ENCODE measurements at regions not wholly inside any gene's neighbourhood (a gene's known extent, or its start where the extent isn't known, plus 50 kb on each side); places are given as distances from the start of the nearest gene placed in this dataset.

DNA sequence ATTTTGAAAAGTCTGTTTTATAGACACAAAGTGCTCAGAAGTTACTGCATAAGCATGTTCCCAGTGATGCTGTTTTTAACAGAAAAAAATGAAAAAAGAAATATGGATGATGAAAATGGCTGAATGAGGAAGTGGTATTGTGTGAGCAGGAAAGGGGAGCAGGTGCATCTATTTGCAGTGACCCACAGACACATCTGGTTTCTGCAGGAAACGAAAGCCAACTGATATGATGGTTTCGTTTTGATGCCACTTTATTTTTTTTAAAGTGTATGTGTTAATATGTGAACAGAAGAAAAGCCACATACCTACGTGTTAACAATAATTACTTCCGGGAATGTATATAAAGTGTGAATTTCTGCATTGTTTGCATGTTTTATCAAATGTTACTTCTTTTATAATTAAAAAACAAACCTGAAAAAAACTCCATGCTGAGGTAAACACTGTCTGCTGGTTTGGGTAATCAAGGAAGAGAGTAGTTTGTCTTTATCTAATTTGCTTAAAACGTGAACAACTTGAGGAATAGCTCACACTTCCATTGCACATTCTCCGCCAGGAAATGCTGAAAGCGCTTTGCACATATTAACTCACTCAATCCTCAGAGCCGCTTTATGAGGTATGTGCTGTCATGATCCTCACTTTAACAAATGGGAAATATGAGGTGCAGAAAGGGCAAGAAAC, 1335.9 kb downstream of the TBC1D22A start:
- Mint-ChIP-seq H3K4me1 (ENCODE audit: low read depth) (no peaks in the 10 kb centered on the region), H3K36me3 (ENCODE audit: low read depth) (peaks cover 10% of the 10 kb centered on the region; the same call in 1 of the 2 replicates), H3K4me3 (no peak overlapping the region), H3K27me3 (ENCODE audit: insufficient read depth) (no peaks in the 10 kb centered on the region; the same call in 1 of the 2 replicates), H3K27ac (no peak overlapping the region), H3K9me3 (peaks cover 77% of the 10 kb centered on the region)
- DNase-seq = no peak
- TF ChIP-seq, protein P1, sequence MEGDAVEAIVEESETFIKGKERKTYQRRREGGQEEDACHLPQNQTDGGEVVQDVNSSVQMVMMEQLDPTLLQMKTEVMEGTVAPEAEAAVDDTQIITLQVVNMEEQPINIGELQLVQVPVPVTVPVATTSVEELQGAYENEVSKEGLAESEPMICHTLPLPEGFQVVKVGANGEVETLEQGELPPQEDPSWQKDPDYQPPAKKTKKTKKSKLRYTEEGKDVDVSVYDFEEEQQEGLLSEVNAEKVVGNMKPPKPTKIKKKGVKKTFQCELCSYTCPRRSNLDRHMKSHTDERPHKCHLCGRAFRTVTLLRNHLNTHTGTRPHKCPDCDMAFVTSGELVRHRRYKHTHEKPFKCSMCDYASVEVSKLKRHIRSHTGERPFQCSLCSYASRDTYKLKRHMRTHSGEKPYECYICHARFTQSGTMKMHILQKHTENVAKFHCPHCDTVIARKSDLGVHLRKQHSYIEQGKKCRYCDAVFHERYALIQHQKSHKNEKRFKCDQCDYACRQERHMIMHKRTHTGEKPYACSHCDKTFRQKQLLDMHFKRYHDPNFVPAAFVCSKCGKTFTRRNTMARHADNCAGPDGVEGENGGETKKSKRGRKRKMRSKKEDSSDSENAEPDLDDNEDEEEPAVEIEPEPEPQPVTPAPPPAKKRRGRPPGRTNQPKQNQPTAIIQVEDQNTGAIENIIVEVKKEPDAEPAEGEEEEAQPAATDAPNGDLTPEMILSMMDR (IDR thresholded peaks at IDR 0.05) = no peak

DNA sequence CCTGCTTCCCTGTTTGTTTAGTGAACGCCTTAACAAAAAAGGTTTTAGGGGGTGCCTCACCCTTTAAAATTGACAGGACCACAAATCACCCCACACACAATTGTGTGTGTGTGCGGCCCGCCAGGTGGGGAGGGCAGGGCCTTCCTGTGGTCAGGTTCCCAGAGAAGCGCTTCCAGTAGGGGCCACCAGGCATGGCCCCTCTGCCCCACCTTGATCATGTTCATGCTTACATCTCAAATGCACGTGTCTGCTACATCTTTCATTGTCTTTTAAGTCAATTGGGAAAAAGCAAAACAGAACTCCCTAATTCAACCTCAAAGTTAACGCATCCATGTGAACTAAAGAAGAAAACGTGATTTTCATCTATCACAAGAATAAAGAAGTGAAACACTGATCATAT, 1335.3 kb downstream of the TBC1D22A start:
- TF ChIP-seq, protein P1 (IDR thresholded peaks at IDR 0.05) = no peak
- H3K36me3 Mint-ChIP-seq (ENCODE audit: low read depth) = peaks cover 10% of the 10 kb centered on the region; the same call in 1 of the 2 replicates
- no peak for DNase-seq
- H3K4me3 Mint-ChIP-seq = no peak overlapping the region
- H3K27ac Mint-ChIP-seq = no peak overlapping the region
- H3K27me3 Mint-ChIP-seq (ENCODE audit: insufficient read depth) = no peaks in the 10 kb centered on the region; the same call in 1 of the 2 replicates
- no peaks in the 10 kb centered on the region for H3K4me1 Mint-ChIP-seq (ENCODE audit: low read depth)
- peaks cover 74% of the 10 kb centered on the region for H3K9me3 Mint-ChIP-seq

DNA sequence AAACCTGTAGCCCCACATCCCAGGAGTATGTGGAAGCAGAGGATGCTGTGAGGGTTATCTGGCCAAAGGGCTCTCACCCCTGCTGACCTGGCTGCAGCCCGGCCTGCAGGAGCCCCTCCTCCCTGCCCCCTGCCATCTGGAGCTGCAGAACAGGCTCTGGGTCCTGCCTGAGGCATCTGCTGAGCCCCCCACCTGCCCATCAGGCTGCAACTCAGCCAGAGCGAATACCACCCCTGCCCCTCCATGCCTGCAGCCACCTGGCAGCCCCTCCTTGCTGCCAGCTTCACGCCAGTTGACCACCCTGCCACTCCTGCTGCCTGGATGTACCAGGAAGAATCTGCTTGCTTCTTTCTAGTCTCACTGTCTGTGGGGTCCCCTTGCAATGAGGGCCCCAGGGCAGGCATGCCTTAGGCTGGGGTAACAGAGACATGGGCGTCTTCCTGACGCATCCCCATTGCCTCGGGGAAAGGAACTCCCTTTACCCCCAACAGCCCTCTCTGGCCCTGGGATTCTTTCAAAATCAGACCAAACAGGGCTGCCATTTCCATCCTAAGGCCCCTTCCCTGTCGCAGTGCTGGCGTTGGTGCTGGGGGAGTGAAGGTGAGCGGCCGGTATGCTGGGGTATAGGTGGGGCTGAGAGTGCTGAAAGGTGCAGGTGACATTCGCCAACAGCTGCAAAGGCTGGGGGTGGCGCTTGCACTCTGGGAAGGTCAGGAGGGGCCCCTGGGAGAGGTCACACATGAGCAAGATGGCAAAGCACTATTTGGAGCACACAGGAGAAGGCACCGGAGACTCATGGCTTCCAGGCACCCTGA, 1334.6 kb downstream of the TBC1D22A start:
- peaks cover 70% of the 10 kb centered on the region for H3K9me3 Mint-ChIP-seq
- H3K27me3 Mint-ChIP-seq (ENCODE audit: insufficient read depth) = no peaks in the 10 kb centered on the region; the same call in 1 of the 2 replicates
- H3K4me1 Mint-ChIP-seq (ENCODE audit: low read depth) = no peaks in the 10 kb centered on the region
- no peak overlapping the region for H3K4me3 Mint-ChIP-seq
- DNase-seq = no peak
- TF ChIP-seq, protein P1 (IDR thresholded peaks at IDR 0.05) = no peak
- peaks cover 9% of the 10 kb centered on the region; the same call in 1 of the 2 replicates for H3K36me3 Mint-ChIP-seq (ENCODE audit: low read depth)
- no peak overlapping the region for H3K27ac Mint-ChIP-seq

DNA sequence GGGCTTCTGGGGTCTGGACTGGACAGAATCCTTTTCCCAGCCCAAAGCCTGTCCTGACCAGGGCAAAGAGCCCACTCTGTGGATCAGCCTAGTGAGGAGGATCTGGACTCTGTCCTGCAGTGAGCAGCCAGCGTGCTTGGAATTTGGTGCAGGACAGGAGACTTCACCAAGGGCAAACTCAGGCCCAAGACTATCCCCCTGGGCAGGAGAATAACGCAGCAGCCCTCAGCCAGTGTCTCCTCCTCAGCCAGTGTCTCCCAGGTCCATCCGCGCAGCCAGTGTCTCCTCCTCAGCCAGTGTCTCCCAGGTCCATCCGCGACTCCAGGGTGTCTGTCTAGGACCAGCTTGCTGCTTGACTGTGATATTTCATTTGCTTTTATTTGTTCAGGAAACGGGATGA, 1334.0 kb downstream of the TBC1D22A start:
- H3K27me3 Mint-ChIP-seq (ENCODE audit: insufficient read depth) = no peaks in the 10 kb centered on the region; the same call in 1 of the 2 replicates
- peaks cover 64% of the 10 kb centered on the region for H3K9me3 Mint-ChIP-seq
- DNase-seq = no peak
- TF ChIP-seq, protein P1 (IDR thresholded peaks at IDR 0.05) = no peak
- H3K4me1 Mint-ChIP-seq (ENCODE audit: low read depth) = no peaks in the 10 kb centered on the region
- H3K27ac Mint-ChIP-seq = no peak overlapping the region
- peaks cover 6% of the 10 kb centered on the region; the same call in 1 of the 2 replicates for H3K36me3 Mint-ChIP-seq (ENCODE audit: low read depth)
- no peak overlapping the region for H3K4me3 Mint-ChIP-seq

DNA sequence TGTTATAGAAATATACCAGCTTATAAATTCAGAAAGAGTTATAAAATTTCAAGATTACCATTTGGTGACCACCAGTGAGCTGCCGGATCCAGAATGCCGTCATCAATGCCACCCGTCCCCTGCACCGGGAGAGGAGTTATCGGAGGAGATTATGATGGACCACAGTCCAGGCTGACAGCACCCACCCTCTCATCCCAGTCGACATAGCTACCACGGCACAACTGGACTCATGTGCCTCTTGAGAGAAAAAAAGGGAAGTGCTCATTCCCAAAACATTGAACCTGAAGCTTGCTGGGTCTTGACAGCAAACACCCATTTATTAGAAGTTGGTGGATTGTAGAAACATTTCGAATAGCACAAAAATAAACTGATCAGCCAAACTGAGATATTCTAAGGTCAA, 1331.5 kb downstream of the TBC1D22A start:
- TF ChIP-seq, protein P1 (IDR thresholded peaks at IDR 0.05) = no peak
- Mint-ChIP-seq H3K4me3 (no peak overlapping the region), H3K9me3 (peaks cover 52% of the 10 kb centered on the region), H3K27ac (no peak overlapping the region), H3K36me3 (ENCODE audit: low read depth) (peaks cover 10% of the 10 kb centered on the region; the same call in 1 of the 2 replicates), H3K4me1 (ENCODE audit: low read depth) (no peaks in the 10 kb centered on the region), H3K27me3 (ENCODE audit: insufficient read depth) (no peaks in the 10 kb centered on the region; the same call in 1 of the 2 replicates)
- DNase-seq = no peak
